ENCODE measurements at regions not wholly inside any gene's neighbourhood (a gene's known extent, or its start where the extent isn't known, plus 50 kb on each side); places are given as distances from the start of the nearest gene placed in this dataset.
"Not testable (repeated sequence)": the region's sequence is repeated elsewhere in the genome, so short reads cannot be mapped to it uniquely, and the experiment has no call there.

DNA sequence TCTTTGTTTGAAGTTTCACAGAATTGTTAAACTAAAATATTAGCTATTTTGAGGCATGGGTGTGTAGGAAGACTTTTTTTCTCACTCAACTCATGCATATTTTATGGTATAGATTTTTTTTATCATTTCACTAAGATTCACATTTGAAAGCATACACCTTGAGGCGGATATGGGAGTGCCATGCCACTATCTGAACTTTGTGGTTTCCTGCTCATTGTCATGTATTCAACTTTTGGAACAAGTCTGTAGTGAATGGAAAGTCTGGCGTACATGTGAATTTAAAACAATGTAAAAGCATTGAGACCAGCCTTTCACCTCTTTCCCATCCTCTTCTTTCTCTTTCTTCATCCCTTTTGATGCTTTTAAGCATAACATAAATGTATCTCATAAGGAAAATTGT is 147.9 kb downstream of the TPBG start:
- DNase-seq, result no peak

DNA sequence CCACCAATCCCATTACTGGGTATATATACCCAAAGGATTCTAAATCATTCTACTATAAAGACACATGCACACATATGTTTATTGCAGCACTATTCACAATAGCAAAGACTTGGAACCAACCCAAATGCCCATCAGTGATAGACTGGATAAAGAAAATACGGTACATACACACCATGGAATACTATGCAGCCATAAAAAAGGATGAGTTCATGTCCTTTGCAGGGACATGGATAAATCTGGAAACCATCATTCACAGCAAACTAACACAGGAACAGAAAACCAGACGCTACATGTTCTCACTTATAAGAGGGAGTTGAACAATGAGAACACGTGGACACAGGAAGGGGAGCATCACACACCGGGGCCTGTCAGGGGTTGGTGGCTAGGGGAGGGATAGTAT is 154.3 kb downstream of the TPBG start:
- not testable (repeated sequence) for DNase-seq

DNA sequence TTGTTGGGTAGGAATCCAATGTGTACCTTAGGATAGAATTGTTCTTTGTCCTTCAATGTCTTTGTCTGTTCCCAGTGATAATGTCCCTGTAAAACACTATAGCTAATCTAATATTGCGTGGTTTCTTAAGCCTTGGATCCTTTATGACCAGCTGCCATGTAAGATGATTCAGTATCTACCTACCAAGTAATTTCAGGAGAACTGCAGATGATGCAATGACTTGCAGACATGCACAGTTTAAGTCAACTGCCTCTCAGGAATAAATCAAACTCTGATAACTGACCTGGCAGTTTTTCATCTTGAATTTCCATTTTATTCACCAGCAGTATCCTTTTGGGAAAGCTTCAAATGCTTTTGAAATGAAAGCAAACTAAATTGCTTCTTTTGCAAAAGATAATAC is 157.8 kb downstream of the TPBG start:
- DNase-seq, result no peak

DNA sequence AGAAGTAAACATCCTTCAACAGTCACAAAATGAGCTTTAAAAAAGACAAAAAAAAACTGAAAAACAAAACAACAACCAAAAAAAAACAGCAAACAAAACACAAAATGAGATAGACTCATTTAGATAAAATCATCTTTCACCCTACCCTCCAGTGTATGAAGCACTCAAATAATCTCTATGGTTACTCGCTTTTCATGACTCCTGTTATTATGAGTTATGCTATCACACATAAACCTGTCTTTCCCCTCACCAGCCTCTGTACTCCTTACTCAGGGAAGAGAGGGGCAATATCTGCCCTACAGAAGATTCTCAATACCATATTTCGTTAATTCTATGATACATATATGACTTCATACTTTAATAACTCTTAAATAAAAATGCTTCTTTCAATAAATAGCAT is 158.2 kb downstream of the TPBG start:
- no peak for DNase-seq

DNA sequence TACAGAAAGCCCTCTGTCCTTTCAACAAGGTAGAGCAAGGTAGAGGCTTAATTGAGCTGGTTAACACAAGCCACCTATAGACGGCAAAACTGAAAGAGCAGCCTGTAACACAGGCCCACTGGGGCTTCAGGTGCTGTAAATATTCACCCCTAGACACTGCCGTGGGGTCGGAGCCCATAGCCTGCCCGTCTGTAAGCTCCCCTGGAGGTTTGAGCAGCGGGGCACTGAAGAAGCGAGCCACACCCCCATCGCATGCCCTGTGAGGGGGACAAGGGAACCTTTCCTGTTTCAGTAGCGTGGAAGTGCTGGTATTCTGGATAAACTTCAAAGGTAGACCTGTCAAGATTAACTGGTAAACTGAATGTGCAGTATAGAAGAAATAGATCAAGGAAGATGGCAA is 160.4 kb downstream of the TPBG start:
- no peak for DNase-seq

DNA sequence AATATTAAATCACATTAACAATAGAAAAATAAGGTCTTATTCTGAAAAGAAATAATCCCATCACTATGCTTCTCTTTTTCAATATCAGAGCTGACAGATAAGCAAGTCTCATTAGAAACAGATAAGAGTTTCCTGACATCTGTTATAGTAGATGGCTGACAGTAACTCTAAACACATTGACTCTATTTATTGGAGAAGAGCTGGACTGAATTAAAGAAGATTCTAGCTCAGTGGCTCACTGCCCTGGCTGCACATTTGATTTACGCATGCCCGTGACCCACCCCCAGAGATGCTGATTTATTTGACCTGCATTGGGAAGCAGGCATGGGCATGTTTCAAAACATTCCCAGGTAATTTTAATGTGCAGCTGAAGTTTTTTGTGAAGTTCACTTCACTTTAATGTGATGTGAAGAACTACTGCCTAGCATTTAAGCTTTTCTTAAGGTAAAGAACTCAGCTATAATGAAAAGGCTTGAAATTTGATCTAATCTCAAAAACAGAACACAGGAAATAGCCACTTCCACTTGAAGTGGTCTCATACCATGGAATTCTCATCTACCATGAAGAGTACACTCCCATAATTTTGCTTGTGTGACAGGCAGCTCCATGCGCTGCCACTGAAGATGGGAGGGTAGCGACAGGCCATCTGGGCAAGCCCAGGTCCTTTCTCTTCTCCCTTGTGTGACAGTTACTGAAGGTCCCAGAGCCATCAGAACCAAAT is 162.3 kb downstream of the TPBG start:
- no peak for DNase-seq

DNA sequence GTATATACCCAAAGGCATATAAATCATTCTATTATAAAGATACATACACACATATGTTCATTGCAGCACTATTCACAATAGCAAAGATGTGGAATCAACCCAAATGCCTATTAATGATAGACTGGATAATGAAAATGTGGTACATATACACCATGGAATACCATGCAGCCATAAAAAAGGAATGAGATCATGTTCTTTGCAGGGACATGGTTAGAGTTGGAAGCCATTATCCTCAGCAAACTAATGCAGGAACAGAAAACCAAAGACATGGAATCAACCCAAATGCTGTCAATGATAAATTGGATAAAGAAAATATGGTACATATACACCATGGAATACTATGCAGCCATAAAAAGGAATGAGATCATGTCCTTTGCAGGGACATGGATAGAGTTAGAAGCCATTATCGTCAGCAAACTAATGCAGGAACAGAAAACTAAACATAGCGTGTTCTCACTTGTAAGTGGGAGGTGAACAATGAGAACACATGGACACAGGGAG is 166.4 kb downstream of the TPBG start:
- DNase-seq, result not testable (repeated sequence)

DNA sequence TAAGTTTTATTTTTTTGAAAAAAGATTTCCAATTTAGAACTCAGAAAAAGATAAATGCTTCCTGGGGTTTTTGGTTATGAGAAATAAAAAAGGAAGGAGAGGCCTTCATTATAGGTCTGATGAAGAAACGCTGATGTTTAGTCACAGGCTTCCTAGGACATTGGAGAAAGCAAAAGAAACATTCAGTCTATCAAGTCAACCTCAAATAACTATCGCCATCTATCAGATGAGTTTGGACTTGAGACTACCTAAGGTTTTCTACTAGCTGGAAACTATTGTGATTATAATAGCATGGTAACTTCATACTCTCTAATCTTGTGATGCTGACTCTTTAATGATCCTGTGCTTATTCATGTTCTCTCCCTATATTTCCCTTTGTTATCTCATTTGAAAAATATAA is 171.3 kb downstream of the TPBG start:
- DNase-seq, result no peak

DNA sequence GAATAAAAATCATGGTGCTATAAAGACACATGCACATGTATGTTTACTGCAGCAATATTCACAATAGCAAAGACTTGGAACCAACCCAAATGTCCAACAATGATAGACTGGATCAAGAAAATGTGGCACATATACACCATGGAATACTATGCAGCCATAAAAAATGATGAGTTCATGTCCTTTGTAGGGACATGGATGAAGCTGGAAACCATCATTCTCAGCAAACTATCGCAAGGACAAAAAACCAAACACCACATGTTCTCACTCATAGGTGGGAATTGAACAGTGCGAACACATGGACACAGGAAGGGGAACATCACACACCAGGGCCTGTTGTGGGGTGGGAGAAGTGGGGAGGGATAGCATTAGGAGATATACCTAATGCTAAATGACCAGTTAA is 185.9 kb downstream of the TPBG start:
- not testable (repeated sequence) for DNase-seq

DNA sequence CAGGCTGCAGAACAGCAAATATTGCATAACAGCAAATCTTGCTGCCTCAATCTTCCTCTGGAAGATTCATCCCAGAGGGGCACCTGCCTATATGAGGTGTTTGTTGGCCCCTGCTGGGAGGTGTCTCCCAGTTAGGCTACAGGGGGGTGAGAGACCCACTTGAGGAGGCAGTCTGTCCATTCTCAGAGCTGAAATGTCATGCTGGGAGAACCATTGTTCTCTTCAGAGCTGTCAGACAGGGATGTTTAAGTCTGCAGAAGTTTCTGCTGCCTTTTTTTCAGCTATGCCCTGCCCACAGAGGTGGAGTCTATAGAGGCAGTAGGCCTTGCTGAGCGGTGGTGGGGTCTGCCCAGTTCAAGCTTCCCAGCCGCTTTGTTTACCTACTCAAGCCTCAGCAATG is 187.7 kb downstream of the TPBG start:
- not testable (repeated sequence) for DNase-seq

DNA sequence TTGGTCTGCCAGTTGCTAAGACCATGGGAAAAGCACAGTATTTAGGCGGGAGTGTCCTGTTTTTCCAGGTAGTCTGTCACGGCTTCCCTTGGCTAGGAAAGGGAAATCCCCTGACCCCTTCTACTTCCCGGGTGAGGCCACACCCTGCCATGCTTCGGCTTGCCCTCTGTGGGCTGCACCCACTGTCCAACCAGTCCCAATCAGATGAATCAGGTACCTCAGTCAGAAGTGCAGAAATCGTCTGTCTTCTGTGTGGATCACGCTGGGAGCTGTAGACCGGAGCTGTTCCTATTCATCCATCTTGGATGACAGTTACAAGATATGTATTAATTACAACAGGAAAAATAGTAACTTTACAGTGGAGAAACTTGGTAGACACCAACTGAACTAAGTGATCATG is 188.2 kb downstream of the TPBG start:
- no peak for DNase-seq

DNA sequence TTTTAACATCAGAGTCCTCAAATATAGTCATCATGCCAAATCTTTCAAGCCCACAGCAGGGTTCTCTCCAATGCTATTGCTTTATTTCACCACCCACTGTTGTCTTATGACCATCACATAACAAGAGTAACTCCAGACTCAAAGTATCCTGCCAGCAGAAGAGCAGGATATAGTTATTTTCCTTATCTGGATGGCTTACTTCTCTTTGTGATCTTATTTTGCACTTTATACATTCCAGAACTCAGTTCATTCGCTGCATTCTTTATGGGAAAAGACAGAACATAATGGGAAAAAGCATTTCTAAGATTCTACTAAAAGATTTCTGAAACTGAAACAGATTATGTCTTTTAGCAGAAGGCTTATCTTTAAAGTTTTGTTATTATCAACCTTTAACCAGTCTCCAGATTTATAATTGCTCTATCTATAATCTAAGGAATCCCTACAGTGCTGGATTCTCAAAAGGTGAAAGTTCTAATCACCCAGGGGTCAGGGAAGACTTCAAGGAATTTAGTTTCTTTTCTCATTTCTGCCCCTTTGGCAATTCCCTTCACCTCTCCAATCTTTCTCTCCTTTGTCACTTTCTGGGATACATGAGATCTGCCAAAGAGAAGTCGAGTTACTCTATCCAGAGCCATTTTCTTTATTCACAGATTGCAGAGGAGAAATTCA is 190.4 kb downstream of the TPBG start:
- no peak for DNase-seq

DNA sequence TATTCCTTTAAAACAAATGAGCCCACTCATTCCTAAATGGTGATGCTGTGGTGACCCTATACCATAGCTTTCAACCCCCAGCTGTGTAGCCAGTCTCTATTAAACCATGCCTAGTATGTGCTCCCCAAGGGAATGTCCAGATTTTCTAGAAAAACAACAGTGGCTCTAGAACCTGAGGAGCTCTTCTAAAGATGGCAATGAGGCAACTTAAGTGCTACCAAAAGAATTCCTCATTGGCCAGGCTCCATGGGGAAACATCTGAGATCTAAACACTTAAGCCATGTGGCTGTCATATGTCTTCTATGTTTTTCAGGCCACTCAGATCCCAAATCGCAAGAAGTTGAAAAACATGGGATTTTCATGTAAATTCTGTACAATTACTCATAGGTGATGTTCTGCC is 191.0 kb downstream of the TPBG start:
- no peak for DNase-seq

DNA sequence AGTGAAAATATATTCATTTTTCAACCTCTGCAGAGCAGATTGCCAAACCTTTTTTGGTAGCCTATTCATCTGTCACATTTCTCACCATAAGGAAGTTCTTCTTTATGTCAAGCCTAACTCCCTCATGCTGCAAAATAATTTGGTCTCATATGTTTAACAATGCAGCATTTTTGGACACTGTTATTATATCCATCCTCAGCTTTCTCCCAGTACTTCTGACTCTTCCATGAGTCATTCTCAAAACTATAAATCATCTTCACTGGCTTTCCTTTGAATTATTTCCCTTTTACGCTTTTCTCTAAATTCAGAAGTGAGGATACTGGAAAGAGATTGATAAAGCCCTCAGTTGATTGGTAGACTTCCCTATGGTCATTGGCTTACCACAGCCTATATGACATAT is 192.2 kb downstream of the TPBG start:
- DNase-seq, result no peak

DNA sequence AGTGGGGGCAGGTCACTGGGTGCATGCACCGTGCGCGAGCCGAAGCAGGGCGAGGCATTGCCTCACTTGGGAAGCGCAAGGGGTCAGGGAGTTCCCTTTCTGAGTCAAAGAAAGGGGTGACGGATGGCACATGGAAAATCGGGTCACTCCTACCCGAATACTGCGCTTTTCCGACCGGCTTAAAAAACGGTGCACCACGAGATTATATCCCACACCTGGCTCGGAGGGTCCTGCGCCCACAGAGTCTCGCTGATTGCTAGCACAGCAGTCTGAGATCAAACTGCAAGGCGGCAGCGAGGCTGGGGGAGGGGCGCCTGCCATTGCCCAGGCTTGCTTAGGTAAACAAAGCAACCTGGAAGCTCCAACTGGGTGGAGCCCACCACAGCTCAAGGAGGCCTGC is 194.9 kb downstream of the TPBG start:
- not testable (repeated sequence) for DNase-seq

DNA sequence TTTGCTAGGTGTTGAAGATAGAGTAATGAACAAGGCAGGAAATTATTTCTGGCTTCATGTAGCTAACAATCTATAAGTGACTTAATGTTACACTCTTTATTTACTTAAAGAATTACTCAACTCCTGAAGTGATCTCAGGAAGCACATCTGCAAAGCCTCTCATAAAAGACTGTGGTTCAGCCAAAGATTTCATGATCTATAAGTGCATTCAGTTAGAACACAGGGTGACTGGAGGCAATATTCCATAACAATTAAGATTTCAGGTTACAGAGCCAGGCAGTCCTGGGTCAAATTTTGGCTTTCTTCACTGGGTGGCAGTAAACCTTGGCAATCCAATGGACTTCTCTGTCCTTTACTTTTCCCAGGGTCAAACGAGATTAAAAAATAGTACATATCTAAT is 204.0 kb downstream of the TPBG start:
- no peak for DNase-seq

DNA sequence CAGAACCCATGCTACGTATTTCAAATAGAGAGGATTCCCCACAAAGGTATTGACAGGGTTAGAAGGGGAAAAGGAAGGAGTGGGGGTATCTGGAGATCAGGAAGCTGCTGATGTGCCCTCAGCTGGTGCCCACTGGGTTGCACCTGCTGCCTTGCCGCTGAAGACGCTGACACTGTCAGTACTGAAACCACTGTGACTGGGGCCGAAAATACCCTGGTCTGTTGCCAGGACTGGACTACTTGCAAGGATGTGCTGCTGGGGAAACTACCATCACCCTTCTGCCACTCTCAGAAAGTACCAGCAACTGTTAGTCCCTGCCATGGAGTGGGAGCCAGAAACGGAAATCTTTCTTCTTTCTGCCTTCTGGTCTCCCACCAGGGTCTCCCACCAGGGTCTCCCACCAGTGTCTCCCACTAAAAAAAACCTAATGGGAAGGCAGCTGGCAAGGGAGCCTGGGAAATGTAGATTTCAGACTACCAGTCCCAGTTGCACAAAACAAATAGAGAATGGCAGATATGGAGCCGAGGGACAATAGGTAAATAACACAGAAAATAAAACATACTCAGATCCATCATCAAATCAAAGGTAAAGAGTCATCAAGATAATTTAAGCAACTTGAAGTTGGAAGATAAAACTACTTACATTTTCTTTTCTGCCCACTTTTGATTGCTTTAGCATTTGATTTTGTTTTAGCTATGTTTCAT is 204.8 kb downstream of the TPBG start:
- peak; percentile 33 to 78 for DNase-seq

DNA sequence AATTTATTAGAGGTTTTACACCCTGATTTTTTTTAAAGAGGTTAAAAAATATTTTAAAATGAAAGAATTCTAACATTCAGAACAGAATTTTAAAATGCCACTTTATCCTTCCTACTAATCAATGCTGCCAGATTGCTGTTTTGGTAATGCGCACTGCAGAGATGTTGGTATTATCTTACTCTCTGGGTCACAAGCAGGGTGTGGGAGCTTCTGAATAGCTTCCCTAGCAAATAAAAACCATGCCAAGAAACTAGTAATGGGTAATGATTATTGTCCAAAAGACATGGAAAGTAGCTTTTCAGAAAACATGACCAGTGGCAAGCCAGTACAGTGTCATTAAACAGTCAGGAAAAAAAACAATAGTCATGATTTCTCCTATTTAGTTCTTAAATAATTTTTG is 205.4 kb downstream of the TPBG start:
- peak; percentile 29 to 74 for DNase-seq

DNA sequence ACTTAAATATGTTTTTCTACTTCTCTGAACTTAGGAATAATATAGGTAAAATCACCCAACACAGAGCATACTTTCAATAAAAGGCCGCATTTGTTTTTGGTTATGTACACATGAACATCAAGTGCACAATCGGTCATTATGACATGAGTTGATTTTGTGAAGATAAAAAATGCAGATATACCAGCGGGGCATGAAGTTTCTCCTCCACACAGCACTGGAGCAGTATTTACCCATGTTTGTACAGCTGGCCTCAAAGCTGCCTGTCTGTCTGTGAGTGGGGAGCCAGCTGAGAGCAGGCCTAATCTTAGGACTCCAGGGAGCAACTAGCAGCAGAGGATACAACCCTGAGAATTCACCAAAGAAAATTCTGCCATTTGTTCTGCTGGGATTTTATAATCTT is 206.5 kb downstream of the TPBG start:
- peak; percentile 78 to 95 for DNase-seq

DNA sequence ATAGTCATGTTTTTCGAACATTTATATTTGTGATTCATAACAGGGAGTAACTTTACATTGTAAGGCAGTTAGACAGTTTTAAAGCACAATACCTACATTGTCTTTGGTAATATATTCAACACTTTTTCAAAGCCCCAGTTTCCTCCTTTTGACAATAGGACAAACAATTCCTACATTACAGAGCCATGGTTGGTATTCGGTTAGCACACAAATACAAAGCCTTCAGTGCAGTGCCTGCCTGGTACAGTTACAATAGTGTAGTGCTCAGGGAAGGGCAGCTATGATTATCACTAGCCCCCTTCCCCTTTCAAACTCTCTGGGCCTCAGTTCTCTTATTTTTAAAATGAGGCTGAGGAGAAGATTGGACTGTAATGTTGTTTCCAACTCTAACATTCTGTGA is 207.8 kb downstream of the TPBG start:
- DNase-seq, result no peak

DNA sequence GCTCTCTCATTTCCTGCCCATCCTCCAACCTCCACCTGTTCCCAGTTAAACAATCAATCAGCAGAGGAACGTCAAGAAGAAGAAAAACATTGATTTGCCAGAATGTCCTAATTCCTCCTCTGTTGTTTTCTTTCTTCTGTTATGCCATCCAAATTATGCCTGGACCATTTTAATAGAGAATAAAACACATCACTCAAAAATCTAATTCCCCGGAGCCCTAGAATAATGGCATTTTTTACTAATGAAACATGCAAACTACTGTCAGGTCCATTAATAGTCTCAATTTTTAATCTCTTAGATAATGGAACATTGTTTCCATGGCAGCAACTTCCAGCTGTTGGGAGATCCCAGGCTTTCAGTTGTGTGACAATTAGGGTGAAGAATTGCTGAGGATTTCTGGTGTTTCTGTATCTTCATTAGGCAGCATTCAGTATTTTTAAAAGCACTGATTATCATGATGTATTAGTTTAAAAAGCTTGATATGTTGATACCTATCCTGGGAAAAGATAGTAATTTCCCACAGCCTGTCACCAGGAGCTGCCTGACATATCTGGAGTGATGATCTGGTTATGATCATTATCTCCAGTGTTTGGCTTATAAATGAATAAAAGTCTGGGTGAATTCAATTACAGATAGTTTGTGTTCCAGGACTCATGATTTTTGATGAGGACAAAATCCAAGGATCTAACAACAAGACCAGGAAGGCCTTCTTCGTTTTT is 209.8 kb downstream of the TPBG start:
- no peak for DNase-seq

DNA sequence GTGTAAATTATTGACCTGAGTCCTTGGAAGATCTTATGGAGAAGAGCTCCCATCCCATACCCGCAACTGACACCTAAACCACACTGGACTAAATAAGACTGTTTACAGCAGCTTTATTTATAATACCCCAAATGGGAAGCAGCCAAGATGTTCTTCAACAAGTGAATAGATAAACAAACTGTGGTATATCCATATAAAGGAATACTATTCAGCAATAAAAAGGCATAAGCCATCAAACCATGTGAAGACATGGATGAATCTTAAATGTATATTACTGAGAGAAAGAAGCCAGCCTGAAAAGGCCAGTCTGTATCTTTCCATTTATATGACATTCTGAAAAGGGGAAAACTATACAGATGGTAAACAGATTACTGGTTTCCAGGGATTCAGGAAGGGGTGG is 212.7 kb downstream of the TPBG start:
- no peak for DNase-seq

DNA sequence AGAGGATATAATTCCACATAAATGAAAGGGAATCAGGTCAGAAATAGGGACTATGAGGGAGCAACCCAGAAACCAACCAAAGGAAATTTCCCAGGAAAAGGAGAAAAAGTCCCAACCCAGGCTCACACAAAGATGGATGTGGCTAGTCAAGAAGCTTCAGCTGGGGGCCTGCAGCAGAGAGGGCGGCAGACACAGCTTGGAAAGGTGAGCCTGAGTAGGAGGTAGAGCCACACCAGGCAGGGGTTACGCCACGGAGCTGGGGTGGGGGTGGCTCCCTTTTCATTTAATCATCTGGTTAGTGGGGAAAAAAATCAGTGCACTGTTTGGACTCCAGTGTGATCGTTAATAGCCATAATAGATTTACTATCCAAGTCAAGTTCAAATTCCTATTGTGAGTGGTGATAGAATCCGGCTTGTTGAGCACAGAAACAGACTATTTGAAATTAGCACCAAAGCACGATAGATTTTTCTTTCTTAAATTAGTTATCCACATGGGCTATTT is 220.6 kb downstream of the TPBG start:
- DNase-seq, result no peak

Measured in NCI-H2081 (cell line).